ENCODE measurements at regions not wholly inside any gene's neighbourhood (a gene's known extent, or its start where the extent isn't known, plus 50 kb on each side); places are given as distances from the start of the nearest gene placed in this dataset.

DNA sequence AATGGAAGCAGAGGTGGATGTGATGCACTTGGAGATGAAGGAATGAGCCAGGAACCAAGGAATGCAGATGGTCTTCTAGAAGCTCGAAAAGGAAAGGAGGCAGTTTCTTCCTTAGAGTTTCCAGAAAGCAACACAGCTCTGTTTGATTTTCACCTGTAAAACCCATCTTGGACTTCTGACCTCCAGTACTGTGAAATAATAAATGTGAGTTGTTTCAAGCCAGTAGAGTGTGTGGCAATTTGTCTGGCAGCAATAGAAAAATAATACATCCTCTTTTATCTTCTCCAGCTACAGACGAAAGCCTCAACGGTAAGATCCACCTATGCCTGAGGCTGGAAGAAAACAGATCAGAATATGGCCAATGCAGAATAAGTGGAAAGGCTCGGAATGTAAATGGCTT is 199.7 kb downstream of the HINT1 start:
- DNase-seq (no peak), ATAC-seq (ENCODE audit: low read depth in 2 of 2) (no peak)
- H3K9me3 ChIP-seq (ENCODE audit: control insufficient read depth in 2 of 2, low read length in 2 of 2), result no peaks in the 10 kb centered on the region
- H3K36me3 Mint-ChIP-seq, result no peaks in the 10 kb centered on the region
- H3K9me3 Mint-ChIP-seq, result peaks cover 0 to 9% (median 4%) of the 10 kb centered on the region in 7 donors
- H3K27ac ChIP-seq (ENCODE audit: insufficient read depth, low read length, poor library complexity, severe bottlenecking), result no peak overlapping the region
- no peak overlapping the region for H3K4me3 ChIP-seq (ENCODE audit: low read depth, low read length)
- H3K4me1 ChIP-seq (ENCODE audit: control insufficient read depth, insufficient read depth, low read length, poor library complexity, severe bottlenecking), result no peaks in the 10 kb centered on the region
- H3K27me3 Mint-ChIP-seq, result peaks cover 15% of the 10 kb centered on the region
- no peaks in the 10 kb centered on the region for H3K4me1 Mint-ChIP-seq
- H3K27me3 ChIP-seq (ENCODE audit: control insufficient read depth, insufficient read depth, low read length), result peaks cover 2% of the 10 kb centered on the region
- no peak overlapping the region for H3K4me3 Mint-ChIP-seq
- no peak overlapping the region for H3K27ac Mint-ChIP-seq
- no peaks in the 10 kb centered on the region for H3K36me3 ChIP-seq (ENCODE audit: control insufficient read depth, insufficient read depth, low read length)

- Mint-ChIP-seq H3K27ac (no peak overlapping the region), H3K36me3 (no peaks in the 10 kb centered on the region), H3K9me3 (peaks cover 0 to 9% (median 4%) of the 10 kb centered on the region in 7 donors), H3K4me1 (no peaks in the 10 kb centered on the region), H3K4me3 (no peak overlapping the region), H3K27me3 (peaks cover 15% of the 10 kb centered on the region)
- Histone ChIP-seq H3K27ac (ENCODE audit: insufficient read depth, low read length, poor library complexity, severe bottlenecking) (no peak overlapping the region), H3K36me3 (ENCODE audit: control insufficient read depth, insufficient read depth, low read length) (no peaks in the 10 kb centered on the region), H3K9me3 (ENCODE audit: control insufficient read depth in 2 of 2, low read length in 2 of 2) (no peaks in the 10 kb centered on the region), H3K4me1 (ENCODE audit: control insufficient read depth, insufficient read depth, low read length, poor library complexity, severe bottlenecking) (no peaks in the 10 kb centered on the region), H3K4me3 (ENCODE audit: low read depth, low read length) (no peak overlapping the region), H3K27me3 (ENCODE audit: control insufficient read depth, insufficient read depth, low read length) (peaks cover 2% of the 10 kb centered on the region)
- ATAC-seq (ENCODE audit: low read depth in 2 of 2), result no peak
- DNase-seq, result no peak
Measured at GRCh38 chr5:130964231-130965202, 200.5 kb downstream of the HINT1 start.

DNA sequence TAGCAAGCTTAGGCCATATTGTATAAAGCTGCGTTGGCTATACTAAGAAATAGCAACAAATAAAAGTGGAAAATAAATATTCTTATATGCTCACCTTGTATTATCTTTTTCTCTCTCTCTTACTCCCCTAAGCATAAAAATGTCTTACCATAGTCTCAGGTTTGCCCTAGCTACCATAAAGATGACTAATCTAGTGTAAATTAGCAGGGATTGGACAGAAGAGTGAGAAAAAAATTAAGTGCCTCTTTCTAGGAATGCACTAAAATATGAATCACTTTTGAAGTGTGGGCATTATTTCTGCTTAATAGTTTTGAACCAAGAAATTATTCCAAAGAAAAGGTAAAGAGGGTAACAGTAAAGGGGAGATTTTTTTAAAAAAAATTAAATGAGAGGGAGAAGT is 201.3 kb downstream of the HINT1 start:
- no peak overlapping the region for H3K27ac ChIP-seq (ENCODE audit: insufficient read depth, low read length, poor library complexity, severe bottlenecking)
- no peaks in the 10 kb centered on the region for H3K36me3 ChIP-seq (ENCODE audit: control insufficient read depth, insufficient read depth, low read length)
- H3K4me3 Mint-ChIP-seq, result no peak overlapping the region
- peaks cover 0 to 9% (median 4%) of the 10 kb centered on the region in 7 donors for H3K9me3 Mint-ChIP-seq
- H3K4me1 Mint-ChIP-seq, result no peaks in the 10 kb centered on the region
- H3K4me1 ChIP-seq (ENCODE audit: control insufficient read depth, insufficient read depth, low read length, poor library complexity, severe bottlenecking), result no peaks in the 10 kb centered on the region
- no peaks in the 10 kb centered on the region for H3K36me3 Mint-ChIP-seq
- no peak overlapping the region for H3K27ac Mint-ChIP-seq
- no peak for ATAC-seq (ENCODE audit: low read depth in 2 of 2)
- H3K9me3 ChIP-seq (ENCODE audit: control insufficient read depth in 2 of 2, low read length in 2 of 2), result no peaks in the 10 kb centered on the region
- no peaks in the 10 kb centered on the region for H3K27me3 ChIP-seq (ENCODE audit: control insufficient read depth, insufficient read depth, low read length)
- H3K4me3 ChIP-seq (ENCODE audit: low read depth, low read length), result no peak overlapping the region
- peaks cover 13% of the 10 kb centered on the region for H3K27me3 Mint-ChIP-seq
- DNase-seq, result no peak

DNA sequence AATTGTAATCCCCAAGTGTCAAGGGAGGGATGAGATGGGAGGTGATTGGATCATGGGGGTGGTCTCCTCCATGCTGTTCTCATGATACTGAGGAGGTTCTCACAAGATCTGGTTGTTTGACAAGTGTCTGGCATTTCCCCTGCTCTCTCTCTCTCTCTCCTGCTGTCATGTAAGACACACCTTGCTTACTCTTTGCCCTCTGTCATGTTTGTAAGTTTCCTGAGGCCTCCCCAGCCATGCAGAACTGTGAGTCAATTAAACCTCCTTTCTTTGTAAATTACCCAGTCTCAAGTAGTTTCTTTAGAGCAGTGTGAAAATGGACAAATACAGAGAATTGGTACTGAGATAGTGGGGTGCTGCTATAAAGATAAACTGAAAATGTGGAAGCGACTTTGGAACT is 207.9 kb downstream of the HINT1 start:
- H3K36me3 ChIP-seq (ENCODE audit: control insufficient read depth, insufficient read depth, low read length), result no peaks in the 10 kb centered on the region
- Mint-ChIP-seq H3K4me3 (no peak overlapping the region), H3K27me3 (peaks cover 6% of the 10 kb centered on the region), H3K4me1 (no peaks in the 10 kb centered on the region), H3K9me3 (peaks cover 0 to 9% (median 2%) of the 10 kb centered on the region in 7 donors), H3K27ac (peak overlapping the region in 1 of 3 donors; percentile 85), H3K36me3 (no peaks in the 10 kb centered on the region)
- H3K4me3 ChIP-seq (ENCODE audit: low read depth, low read length), result no peak overlapping the region
- no peak for ATAC-seq (ENCODE audit: low read depth in 2 of 2)
- no peaks in the 10 kb centered on the region for H3K4me1 ChIP-seq (ENCODE audit: control insufficient read depth, insufficient read depth, low read length, poor library complexity, severe bottlenecking)
- H3K27ac ChIP-seq (ENCODE audit: insufficient read depth, low read length, poor library complexity, severe bottlenecking), result no peak overlapping the region
- no peaks in the 10 kb centered on the region for H3K9me3 ChIP-seq (ENCODE audit: control insufficient read depth in 2 of 2, low read length in 2 of 2)
- no peaks in the 10 kb centered on the region for H3K27me3 ChIP-seq (ENCODE audit: control insufficient read depth, insufficient read depth, low read length)
- no peak for DNase-seq

GRCh38 chr5:130955041-130955440 is 210.0 kb downstream of the HINT1 start:
- no peaks in the 10 kb centered on the region for H3K36me3 ChIP-seq (ENCODE audit: control insufficient read depth, insufficient read depth, low read length)
- no peak for DNase-seq
- Mint-ChIP-seq H3K27me3 (peaks cover 6% of the 10 kb centered on the region), H3K27ac (no peak overlapping the region), H3K9me3 (peaks cover 0 to 7% (median 1%) of the 10 kb centered on the region in 7 donors), H3K36me3 (no peaks in the 10 kb centered on the region), H3K4me3 (no peak overlapping the region), H3K4me1 (no peaks in the 10 kb centered on the region)
- no peak overlapping the region for H3K4me3 ChIP-seq (ENCODE audit: low read depth, low read length)
- no peaks in the 10 kb centered on the region for H3K9me3 ChIP-seq (ENCODE audit: control insufficient read depth in 2 of 2, low read length in 2 of 2)
- H3K4me1 ChIP-seq (ENCODE audit: control insufficient read depth, insufficient read depth, low read length, poor library complexity, severe bottlenecking), result no peaks in the 10 kb centered on the region
- H3K27me3 ChIP-seq (ENCODE audit: control insufficient read depth, insufficient read depth, low read length), result no peaks in the 10 kb centered on the region
- H3K27ac ChIP-seq (ENCODE audit: insufficient read depth, low read length, poor library complexity, severe bottlenecking), result no peak overlapping the region
- ATAC-seq (ENCODE audit: low read depth in 2 of 2), result no peak

- Histone ChIP-seq H3K27me3 (ENCODE audit: control insufficient read depth, insufficient read depth, low read length) (no peaks in the 10 kb centered on the region), H3K4me1 (ENCODE audit: control insufficient read depth, insufficient read depth, low read length, poor library complexity, severe bottlenecking) (no peaks in the 10 kb centered on the region), H3K36me3 (ENCODE audit: control insufficient read depth, insufficient read depth, low read length) (no peaks in the 10 kb centered on the region), H3K4me3 (ENCODE audit: low read depth, low read length) (no peak overlapping the region), H3K27ac (ENCODE audit: insufficient read depth, low read length, poor library complexity, severe bottlenecking) (no peak overlapping the region), H3K9me3 (ENCODE audit: control insufficient read depth in 2 of 2, low read length in 2 of 2) (no peaks in the 10 kb centered on the region)
- no peak overlapping the region for H3K27ac Mint-ChIP-seq
- H3K36me3 Mint-ChIP-seq, result no peaks in the 10 kb centered on the region
- H3K9me3 Mint-ChIP-seq, result peaks cover 0 to 7% (median 0%) of the 10 kb centered on the region in 7 donors
- no peak for DNase-seq
- peaks cover 10% of the 10 kb centered on the region for H3K27me3 Mint-ChIP-seq
- no peak overlapping the region for H3K4me3 Mint-ChIP-seq
- ATAC-seq (ENCODE audit: low read depth in 2 of 2), result no peak
- H3K4me1 Mint-ChIP-seq, result no peaks in the 10 kb centered on the region
Measured at GRCh38 chr5:130954336-130954735, 210.7 kb downstream of the HINT1 start.

DNA sequence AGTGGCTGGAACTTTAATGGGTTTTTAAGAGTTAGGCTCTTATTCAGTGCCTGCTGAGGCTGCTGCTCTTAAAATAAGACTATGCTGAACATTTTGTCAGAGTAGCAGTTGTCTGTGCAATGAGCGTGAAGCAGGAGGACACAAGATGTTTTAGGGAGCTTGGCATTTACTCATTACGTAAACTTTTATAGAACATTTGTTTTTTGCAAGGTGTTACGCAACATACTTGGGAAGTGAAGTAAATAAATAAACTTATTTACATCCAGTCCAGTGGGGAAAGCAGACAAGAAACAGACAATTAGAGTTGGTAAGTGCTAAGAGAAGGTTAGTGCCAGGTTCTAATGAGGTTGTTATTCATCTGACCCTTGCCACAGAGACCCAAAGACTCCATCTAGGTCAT is 226.0 kb downstream of the HINT1 start:
- peaks cover 0 to 2% (median 0%) of the 10 kb centered on the region in 7 donors for H3K9me3 Mint-ChIP-seq
- Histone ChIP-seq H3K27ac (ENCODE audit: insufficient read depth, low read length, poor library complexity, severe bottlenecking) (no peak overlapping the region), H3K27me3 (ENCODE audit: control insufficient read depth, insufficient read depth, low read length) (no peaks in the 10 kb centered on the region), H3K4me1 (ENCODE audit: control insufficient read depth, insufficient read depth, low read length, poor library complexity, severe bottlenecking) (no peaks in the 10 kb centered on the region), H3K36me3 (ENCODE audit: control insufficient read depth, insufficient read depth, low read length) (no peaks in the 10 kb centered on the region), H3K9me3 (ENCODE audit: control insufficient read depth in 2 of 2, low read length in 2 of 2) (no peaks in the 10 kb centered on the region), H3K4me3 (ENCODE audit: low read depth, low read length) (no peak overlapping the region)
- H3K27ac Mint-ChIP-seq, result no peak overlapping the region
- ATAC-seq (ENCODE audit: low read depth in 2 of 2), result no peak
- no peak for DNase-seq
- peaks cover 7% of the 10 kb centered on the region for H3K27me3 Mint-ChIP-seq
- no peaks in the 10 kb centered on the region for H3K4me1 Mint-ChIP-seq
- no peak overlapping the region for H3K4me3 Mint-ChIP-seq
- H3K36me3 Mint-ChIP-seq, result no peaks in the 10 kb centered on the region

DNA sequence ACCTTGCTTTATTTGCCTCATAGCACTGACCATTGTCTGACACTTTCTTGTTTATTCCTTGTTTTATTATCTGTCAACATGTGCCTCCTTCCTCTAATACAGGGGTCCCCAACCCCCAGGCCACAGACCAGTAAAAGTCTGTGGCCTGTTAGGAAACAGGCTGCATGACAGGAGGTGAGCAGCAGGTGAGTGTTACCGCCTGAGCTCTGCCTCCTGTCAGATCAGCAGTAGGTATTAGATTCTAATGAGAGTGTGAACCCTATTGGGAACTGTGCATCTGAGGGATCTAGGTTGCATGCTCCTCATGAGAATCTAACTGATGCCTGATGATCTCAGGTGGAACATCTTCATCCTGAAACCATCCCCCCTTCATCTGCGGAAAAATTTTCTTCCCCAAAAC is 228.0 kb downstream of the HINT1 start:
- Mint-ChIP-seq H3K36me3 (no peaks in the 10 kb centered on the region), H3K27me3 (peaks cover 7% of the 10 kb centered on the region), H3K9me3 (peaks cover 0 to 2% (median 0%) of the 10 kb centered on the region in 7 donors), H3K4me3 (no peak overlapping the region), H3K27ac (no peak overlapping the region), H3K4me1 (no peaks in the 10 kb centered on the region)
- H3K4me1 ChIP-seq (ENCODE audit: control insufficient read depth, insufficient read depth, low read length, poor library complexity, severe bottlenecking), result no peaks in the 10 kb centered on the region
- H3K27ac ChIP-seq (ENCODE audit: insufficient read depth, low read length, poor library complexity, severe bottlenecking), result no peak overlapping the region
- H3K4me3 ChIP-seq (ENCODE audit: low read depth, low read length), result no peak overlapping the region
- H3K36me3 ChIP-seq (ENCODE audit: control insufficient read depth, insufficient read depth, low read length), result no peaks in the 10 kb centered on the region
- H3K9me3 ChIP-seq (ENCODE audit: control insufficient read depth in 2 of 2, low read length in 2 of 2), result no peaks in the 10 kb centered on the region
- no peaks in the 10 kb centered on the region for H3K27me3 ChIP-seq (ENCODE audit: control insufficient read depth, insufficient read depth, low read length)
- ATAC-seq (ENCODE audit: low read depth in 2 of 2) (no peak), DNase-seq (no peak)
